ENCODE measurements at regions not wholly inside any gene's neighbourhood (a gene's known extent, or its start where the extent isn't known, plus 50 kb on each side); places are given as distances from the start of the nearest gene placed in this dataset.
A peak's percentile ranks its signal among the peaks of the same experiment; 100 is the strongest.

DNA sequence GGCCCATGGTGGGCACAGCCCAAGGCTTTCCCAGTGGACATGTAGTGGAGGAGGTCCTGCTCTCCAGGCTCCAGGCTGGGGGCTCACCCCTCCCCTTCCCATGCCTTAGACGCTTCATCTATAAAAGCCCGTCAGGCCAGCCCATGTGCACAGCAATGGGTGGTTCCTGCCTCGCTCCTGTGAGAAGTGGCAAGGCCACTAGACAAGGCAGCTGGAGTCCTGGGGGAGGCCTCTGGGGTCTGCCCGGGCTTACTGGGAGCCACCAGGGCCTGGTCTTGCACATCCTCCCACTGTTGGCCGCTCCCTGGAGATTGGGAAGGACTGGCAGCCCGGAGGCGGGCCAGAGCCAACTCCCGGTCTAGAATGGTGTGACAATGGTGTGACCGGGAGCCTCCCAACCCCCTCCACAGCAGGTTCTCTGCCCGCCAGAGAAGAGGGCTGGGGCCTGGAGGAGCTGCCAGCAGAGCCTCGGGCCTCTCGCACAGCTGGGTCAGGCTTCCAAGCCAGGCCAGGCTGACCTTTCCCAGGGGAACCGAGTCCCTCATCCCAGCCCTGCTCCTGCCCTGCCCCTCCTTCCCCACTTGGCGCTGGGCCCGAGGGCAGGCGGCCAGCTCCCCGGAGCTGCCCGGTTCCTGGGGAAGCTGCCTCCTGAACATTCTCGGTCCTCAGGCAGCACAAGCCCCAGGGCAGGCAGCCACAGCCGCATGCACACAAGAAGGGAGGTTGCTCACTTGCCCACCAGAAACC is 97.9 kb downstream of the RFLNA start:
- DNase-seq, result no peak

DNA sequence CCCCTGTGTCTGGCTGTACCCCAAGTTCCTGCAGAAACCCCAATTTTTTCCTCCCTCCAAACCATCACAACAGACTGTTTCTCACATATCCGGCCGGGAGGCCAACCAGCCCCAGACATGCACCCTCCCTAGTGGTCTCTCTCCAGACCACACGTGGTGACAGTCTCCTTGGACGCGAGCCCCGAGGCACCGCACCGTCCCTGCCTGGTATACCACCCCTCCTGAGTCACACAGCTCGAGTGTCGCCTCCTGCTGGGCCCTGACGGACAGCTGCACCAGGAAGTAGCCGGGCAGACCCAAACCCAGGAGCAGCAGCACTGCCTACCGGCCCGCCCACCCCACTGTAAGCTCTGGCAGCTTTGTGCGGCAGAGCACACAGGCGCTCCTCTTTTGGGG is 97.4 kb downstream of the RFLNA start:
- DNase-seq, result no peak

DNA sequence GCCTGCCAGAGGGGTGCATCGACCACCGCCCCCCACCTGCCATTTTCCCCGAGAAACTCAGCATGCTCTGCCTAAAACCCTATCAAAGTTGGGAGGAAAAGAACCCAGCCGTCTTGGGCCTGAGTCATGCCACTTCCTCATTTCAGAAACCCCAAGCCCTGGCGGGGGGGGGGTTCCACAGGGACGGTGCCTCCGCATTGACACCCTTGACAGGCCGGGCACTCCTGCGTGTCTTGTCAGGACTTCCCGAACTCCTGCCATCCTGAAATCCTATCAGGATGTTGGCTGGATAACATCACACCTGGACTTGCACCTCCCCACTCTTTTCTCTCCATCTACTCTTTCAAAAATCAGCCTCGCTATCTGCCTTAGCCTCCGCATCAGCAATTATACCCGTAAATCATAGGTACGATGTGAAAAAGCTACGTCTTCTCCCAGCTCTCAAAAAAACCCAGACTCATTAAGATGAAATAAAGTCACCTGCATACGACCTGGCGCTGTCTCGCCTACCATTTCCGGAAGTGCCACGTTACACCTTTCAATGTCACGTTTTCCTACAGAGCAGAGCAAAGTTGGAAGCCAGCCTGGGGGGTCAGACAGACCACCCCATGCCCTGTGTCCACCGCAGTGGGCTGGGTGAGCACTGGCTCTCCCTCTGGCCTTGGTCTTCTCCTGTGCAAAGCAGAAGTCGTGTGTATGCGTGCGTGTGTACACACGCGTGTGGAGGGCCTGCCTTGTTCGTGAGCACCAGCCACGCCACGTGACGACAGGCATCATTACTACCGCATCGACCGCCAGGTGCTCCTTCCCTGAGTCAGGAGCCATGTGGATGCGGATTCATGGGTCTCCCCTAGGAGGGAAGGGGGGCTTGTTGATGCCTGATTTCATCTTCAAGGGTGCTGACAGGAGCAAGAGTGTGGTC is 96.7 kb downstream of the RFLNA start:
- DNase-seq, result no peak

DNA sequence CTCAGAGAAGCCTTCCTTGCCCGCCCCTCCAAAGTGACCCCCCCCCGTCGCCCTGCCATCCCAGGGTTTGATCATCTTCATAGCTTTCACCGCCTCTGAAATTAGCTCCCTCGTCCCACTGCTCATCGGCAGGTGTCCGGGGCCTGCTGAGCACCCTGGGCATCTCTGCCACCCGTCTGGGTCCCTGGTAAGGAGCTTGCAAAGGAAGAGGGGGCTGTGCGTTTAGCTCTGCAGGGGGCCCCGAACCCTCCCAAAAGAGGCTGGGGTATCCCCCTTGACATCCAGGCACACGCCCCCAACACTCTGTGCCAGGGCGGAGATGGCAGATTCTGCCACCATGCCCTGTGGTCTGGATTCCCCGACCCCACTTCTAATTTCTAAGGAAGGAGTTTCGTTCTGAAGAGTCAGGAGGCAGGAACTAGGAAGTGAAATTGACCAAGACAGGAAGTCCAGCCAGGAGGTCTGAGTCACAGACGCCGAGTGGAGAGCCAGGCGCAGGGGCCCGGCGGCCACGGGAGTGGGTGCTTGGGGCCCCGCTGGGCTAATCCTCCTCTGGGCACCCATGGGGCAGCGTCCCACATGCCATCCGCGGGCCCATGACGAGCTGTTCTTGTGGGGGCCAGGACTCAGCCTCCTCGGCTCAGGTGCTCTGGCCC is 95.7 kb downstream of the RFLNA start:
- no peak for DNase-seq

DNA sequence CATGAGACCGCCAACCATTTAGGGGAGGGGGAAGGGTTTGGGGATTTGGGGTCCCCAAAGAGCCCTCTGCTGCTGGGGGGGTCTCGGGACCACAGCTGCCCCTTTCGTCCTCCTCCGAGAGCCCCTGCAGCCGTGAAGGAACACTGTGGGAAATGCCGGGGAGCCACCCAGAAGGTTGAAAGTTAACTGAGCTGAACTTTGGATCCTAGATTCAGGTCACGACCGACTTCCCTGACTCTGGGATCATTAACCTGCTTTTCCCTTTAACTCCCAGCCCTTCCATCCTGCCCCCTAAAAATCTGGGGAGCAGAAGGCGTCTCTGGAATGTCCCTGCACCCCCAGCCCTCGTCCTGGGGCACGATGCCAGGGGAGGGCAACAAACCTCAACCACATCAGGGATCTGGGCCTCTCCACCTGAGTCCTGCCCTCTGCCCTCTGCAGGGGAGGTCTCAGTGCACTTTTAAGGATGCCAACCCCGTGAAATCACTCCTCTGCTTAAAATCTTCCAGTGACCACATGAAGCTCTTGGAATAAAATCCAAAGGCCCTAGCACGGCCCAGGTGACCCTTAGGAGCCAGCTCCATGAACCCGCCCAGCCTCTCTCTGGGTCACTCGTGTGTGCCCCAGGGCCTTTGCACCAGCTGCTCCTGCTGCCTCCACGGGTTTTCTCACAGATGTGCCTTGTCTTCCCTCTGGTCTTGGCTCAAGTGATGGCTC is 95.0 kb downstream of the RFLNA start:
- no peak for DNase-seq

DNA sequence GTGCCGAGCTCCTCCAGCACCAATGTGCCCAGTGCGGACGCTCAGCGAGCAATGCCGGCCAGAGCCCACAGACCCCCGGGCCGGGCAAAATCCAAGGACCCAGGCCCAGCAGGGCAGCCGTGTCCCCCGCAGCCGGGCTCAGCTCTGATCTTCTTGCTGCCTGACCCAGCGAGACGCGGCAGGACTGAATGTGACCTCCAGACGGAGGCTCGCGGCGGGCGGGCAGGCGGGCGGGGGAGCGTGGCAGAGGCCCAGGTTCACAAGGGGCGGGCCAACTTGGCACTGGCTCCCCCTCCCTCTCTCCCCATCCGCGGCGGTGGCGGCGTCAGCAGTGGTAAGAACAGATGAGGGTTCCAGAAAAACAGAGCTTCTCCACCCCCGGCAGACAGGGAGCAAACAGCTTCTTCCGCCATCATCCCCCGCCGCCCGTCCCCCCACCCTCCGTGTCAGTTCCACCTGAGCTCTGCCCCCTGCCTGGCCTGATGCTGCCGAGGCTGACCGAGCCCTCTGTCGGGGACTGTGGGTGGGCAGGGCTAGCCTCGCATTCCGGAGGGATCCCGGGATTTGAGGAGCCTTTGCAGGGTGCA is 94.3 kb downstream of the RFLNA start:
- DNase-seq, result no peak

DNA sequence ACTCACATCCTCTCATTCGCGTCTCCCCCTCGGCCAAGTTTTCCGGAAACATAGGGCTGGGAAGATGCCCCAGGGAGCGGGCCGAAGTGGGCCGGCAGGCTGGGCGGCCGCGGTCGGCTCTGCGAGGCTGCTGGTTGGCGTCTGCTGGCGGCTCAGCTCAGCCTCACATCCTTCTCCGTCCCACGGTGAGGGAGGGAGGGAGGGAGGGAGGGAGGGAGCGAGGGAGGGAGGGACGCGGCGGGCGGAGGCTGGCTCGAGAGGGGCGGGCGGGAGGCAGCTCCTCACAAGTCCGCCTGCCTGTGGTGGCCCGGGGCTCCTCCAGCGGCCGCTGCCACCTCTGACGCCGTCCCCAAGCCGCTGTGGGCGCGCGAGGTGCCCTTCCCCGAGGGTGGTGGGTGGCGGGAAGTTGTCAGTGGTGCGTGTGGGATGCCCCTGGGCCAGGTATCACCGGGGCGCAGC is 93.8 kb downstream of the RFLNA start:
- peak in 1 of 2 experiments; percentile 22 for DNase-seq

DNA sequence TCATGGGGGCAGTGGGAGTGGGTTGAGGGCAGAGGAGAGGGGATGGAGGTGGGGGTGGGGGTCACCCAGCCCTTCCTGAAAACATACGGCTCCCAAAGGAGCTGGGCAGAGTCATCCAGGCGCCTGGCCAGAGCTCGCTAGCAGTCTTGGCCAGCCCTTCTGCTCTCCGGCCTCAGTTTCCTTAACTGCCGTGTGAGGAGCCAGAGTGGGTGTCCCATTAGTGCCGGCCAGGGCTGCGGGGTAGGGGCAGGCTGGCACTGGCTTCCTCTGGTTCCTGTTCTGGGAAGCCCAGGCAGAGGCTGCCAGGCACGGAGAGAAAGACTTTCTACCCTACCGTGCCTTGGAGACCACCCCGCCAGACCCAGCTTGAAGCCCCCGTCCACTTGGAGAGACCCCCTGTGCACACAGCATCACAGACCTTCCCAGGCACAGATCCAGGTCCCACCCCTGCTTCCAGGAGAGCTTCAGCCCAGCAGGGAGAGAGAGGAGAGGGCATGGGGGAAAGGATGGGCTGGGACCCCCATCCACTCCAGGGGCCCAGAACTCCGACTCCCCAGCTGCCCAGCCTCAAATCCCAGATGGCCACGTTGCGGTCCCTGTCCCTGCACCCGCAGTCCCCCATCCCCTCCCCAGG is 93.3 kb downstream of the RFLNA start:
- DNase-seq, result no peak

DNA sequence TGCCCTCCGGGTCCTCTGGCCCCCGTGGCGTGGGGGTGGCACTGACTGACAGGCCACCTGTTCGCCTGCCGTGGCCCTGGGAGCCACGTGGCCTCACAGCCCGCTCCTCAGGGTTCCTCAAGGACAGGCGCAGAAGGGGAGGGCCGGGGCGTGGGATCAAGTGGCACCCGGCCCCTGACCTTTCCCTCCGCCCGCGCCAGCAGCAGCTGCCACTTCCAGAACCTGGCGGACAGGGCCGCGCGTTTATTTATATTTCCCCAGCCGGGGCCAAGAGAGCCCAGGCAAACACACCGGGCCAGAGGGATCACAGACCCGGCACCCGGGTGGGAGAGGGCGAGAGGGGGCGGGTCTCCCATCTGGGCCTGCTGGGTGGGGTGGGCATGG is 92.6 kb downstream of the RFLNA start:
- no peak for DNase-seq

DNA sequence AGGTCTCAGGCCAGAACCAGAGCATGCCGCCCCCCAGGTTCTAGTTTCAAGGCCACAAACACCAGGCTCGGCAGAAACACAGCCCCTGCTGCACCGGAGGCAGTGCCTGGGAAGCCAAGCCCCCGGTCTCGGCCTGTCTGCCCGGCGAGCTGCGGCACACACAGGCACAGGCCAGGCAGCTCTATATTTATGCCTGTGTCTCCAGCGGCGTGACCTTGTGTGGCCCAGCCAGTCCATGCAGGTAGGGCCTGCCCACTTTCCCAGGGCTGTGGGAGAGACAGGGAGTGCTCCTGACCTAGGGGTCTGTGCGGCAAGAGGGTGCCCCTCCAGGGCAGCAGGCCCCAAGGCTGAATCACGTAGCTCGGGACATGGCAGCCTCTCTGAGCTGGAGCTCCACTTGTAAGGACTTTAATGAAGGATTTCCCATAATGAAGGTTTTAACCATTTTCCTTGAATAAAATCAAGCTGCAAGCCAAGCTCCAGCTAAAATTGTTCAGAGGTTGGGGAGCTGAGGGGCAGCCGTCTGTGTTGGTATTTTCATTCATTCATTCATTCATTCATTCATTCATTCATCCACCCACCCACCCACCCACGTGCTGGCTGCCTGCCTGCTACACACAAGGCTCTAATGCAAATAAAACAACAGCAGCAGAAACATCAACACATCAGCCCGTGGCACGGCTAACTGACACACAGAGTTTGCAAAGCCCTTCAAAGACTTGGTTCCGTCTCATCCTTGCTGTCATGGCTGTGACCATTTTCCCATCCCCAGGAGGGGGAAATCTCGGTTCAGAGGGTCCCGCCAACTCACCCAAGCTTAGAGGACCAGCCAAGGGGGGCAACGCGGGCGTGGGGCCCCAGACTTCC is 92.0 kb downstream of the RFLNA start:
- no peak for DNase-seq

DNA sequence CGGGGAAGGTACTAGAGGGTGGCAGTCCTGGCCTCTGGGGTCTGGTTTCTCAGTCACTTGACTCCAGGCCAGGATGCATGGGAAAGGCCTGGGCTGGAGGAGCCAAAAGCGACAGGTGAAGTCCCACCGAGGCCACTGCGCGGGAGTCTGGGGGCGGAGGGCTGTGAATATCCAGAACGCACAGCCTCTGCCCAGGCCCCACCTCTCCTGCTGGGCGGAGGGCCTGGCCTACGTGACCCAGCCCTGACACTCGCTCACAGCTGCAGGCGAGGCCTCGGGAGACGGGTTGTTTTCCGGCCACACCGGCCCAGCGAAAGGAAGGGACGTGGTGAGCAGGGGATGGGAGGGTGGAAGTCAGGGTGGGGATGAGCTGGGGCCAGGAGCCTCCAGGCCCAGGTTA is 91.2 kb downstream of the RFLNA start:
- DNase-seq, result no peak

DNA sequence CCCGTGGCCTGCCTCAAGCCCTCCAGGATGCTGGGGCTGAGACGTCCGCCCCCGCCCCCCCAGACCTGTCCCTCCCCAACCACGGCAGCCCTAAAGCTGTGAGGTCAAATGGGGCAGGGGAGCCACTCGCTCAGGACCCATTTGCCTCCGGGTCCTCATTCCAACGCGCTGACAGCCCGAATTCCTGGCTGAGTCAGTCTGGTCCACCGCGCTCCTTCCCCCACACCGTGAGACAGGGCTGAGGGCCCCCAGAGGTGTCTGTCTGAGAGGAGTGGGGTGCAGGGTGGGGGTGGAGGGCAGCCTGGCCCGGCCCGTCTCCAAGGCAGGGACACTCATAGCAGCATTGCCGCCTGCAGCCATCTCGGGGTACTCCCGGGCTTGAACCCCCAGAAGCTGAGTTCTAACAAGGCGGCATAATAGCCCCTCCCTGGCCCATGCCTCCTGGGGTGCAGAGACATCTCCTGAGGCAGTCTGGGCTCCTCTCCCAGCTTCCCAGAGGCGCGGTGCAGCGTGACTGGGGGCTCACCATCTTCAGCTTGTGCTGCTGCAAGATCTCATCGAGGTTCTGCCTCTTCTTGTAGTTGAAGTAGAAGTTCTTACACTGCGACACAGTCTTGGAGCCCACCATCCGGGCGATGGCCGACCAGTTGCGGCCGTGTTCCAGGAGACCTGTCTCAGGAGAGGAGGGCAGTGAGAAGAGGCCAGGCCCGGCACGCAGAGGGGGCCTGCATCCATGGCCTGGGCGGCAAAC is 90.5 kb downstream of the RFLNA start:
- no peak for DNase-seq

DNA sequence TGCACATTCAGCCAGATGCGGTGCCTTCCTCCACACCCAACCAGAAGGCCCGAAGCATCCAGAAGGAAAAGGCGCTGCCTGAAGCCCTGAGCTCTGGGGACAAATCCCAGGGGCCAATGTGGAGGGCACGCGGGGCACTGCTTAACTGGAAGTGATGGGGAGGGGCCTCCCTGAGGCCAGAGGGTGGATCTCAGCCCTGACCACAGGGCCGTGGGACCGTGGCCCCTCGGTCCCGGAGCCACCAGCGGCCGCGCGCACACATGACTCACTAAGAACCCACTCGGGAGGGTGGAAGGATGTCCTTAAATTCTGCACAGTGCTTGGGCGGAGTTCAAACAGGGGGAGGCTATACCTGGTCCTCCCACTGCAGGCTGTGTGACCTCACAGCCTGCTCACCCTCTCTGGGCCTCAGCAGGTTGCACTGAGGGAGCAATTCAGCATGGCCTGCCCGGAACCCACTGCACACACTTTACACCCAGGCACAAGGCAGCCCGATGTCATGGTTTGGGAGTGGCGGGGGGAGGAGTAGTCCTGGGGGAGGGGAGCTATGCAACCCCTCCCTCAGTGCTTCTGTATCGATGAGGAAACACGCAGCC is 89.5 kb downstream of the RFLNA start:
- DNase-seq, result no peak

DNA sequence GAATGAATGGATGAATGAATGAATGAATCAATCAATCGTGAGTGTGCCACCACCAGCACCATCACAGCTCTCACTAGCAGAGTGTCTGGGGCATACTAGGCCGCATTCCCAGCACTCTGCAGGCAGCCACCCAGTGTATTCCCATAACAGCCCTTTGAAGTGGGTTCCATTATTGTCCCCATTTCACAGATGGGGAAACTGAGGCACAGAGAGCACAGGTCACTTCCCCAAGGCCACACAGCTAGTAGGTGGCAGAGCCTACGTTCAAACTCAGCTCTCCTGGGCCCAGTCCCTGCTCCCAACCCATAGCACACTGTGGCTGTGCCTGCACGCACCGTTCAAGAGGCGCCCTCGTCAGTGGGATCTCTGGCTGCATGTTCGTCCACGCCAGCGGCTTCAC is 88.1 kb downstream of the RFLNA start:
- no peak for DNase-seq

DNA sequence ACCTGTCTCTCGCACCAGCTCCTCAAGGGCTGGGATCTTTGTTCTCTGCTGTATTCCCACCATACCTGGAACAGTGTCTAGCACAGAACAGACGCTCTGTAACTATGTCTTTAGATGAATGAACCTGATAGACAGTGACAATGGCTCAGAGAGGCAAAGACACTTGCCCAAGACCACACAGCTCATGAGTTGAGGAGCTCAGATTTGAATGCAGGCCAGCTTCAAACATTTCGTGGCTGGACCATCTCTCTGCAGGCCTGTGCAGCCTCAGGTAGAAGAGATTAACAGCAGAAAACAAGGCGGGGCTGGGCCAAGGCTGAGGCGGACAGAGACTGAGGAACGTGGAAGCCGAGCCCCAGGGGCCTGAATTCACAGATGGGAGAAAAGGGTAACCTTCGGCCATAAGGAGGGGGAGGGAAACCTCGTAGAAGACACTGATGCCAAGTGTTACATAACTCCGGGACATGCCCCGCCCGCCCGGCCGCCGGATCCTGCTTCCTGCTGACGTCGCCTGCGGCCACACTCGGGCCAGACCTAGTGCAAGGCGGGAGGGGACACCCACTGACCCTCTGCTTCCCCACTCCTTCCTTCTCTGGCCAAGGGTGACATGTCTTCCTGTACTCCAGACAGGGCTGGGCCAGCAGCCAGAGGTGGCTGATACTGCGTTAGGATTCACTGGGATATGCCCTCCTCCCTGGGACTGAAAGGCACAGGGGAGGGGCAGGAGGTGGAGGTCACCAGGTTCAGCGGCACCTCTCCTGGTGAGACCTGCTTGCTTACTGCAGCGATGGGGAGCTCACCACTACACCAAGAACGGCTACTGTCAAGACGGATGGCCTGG is 86.8 kb downstream of the RFLNA start:
- DNase-seq, result no peak

DNA sequence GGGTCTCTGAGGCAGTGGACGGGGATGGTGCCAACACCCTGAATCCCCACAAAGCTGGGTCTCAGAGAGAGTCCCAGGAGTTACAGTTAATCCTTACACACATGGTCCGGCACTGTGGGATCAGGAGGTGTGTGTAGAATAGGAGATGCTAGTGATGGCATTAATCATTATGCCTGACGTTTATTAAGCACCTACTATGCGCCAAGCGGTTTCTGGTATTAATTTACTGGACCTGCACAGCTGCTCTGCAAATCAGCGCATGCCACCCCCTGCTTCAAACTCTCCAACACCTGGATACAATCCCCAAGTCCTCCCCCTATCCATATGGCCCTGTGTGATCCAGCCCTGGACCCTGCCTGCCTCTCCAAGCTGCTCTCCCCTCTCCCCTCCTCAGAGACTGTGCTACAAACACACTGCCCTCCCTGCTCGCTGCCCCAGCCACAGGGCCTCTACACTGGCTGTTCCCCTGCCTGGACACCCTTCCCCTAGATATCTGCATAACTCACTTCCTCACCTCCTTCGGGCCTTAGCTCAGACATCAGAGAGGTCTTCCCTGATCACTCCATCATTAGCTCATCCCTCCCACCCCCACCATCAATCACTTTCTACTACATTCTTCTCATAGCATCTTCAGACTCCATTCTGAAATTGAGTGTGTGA is 86.0 kb downstream of the RFLNA start:
- peak in 1 of 2 experiments; percentile 82 for DNase-seq

DNA sequence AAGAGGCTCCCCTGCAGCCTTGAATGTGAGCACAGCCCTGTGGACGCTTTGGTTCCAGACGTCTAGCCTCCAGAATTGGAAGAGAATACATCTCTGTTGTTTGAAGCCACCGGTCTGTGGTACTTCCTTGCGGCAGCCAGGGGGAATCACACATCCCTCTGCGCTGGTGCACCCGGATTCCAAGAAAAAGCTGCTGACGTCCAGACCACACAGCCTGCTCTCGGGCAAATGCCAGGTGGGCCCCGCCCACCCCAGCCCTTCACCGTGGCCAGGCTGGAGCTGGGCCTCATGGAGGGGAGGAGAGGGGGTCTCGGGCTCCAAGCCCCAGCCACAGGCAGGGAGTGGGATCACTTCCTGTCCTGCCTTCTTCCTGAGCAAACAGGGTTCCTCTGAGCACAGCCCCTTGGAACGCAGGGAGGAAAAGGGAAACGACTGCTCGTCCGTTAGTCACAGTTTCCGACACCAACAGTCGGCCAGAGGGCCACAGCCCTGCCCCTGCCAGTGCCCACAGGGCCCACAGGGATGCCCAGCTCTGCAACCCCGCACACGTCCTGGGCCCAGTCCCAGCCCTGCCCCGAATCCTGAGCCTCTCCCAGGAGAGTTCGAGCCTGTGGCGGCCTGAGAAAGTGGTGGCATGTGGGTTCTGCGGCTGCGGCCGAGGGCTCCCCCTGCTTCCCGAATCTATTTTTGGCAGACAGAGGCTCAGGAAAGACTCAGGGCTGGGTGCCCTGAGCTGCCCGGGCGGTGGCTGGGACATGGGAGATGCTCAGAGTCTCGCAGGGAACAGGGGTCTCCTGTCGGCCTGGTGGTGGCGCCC is 85.3 kb downstream of the RFLNA start:
- DNase-seq, result no peak
